Kidney glomerular epithelial cell (primary cell): ENCODE measurements at regions not wholly inside any gene's neighbourhood (a gene's known extent, or its start where the extent isn't known, plus 50 kb on each side); places are given as distances from the start of the nearest gene placed in this dataset.

Experiments used
- DNase-seq: peaks from one replicate; lab custom pipeline; 2025; lab: John Stamatoyannopoulos, UW

- DNase-seq: no peak
Observed at GRCh38 chr7:97623333-97623732, 108.6 kb upstream of the TAC1 start.

- no peak for DNase-seq
Observed at GRCh38 chr7:97630116-97630515, 101.8 kb upstream of the TAC1 start.

GRCh38 chr7:97635622-97636021 is 96.3 kb upstream of the TAC1 start:
- DNase-seq: no peak

GRCh38 chr7:97639036-97639435 is 92.8 kb upstream of the TAC1 start:
- DNase-seq: peak; percentile 5

GRCh38 chr7:97659363-97660045 is 72.4 kb upstream of the TAC1 start:
- DNase-seq: no peak

- DNase-seq: no peak
Observed at GRCh38 chr7:97667359-97667758, 64.5 kb upstream of the TAC1 start.

GRCh38 chr7:97671571-97671970 is 60.3 kb upstream of the TAC1 start:
- DNase-seq: no peak

- no peak for DNase-seq
Observed at GRCh38 chr7:97680622-97681021, 51.3 kb upstream of the TAC1 start.
